ENCODE measurements at regions not wholly inside any gene's neighbourhood (a gene's known extent, or its start where the extent isn't known, plus 50 kb on each side); places are given as distances from the start of the nearest gene placed in this dataset.

GRCh38 chr7:3168869-3169268 is 125.2 kb upstream of the CARD11 start:
- TF ChIP-seq CTCF (optimal IDR thresholded peaks at IDR 0.05 in 1 of 3, IDR thresholded peaks at IDR 0.05 in 1 of 3, conservative IDR thresholded peaks at IDR 0.05 in 1 of 3; ENCODE audit: extremely low read depth in 1 of 3, insufficient read depth in 2 of 3, low read length in 3 of 3) (no peak), EZH2 (IDR thresholded peaks at IDR 0.05; ENCODE audit: low read length) (no peak)

Measured in keratinocyte (primary cell).